Transverse colon (tissue), 4 donors: ENCODE measurements at regions not wholly inside any gene's neighbourhood (a gene's known extent, or its start where the extent isn't known, plus 50 kb on each side); places are given as distances from the start of the nearest gene placed in this dataset.

Experiments
- DNase-seq: peaks from one replicate; pipeline ENCODE4 v3.0.0-alpha.2; 2019
- H3K27ac ChIP-seq, 4 donors: fragments of 200-600 bp; sonication (generic); 2 replicates each; pipeline ENCODE4 v1.5.1; 2016 to 2018; ENCODE audit warnings: inconsistent platforms in 4 of 4
- H3K27me3 ChIP-seq: fragments of 200-600 bp; sonication (generic); 2 replicates; pipeline ENCODE4 v1.5.1; 2017; ENCODE audit warnings: inconsistent platforms
- H3K36me3 ChIP-seq, 4 donors: fragments of 200-600 bp; sonication (generic); 2 replicates each; pipeline ENCODE4 v1.5.1; 2017 to 2019; ENCODE audit warnings: inconsistent platforms in 4 of 4
- H3K4me1 ChIP-seq, 4 donors: fragments of 200-600 bp; sonication (generic); 2 replicates each; pipeline ENCODE4 v1.5.1; 2017 to 2020; ENCODE audit warnings: inconsistent platforms in 4 of 4
- H3K4me3 ChIP-seq, 4 donors: fragments of 200-600 bp; sonication (generic); 1 replicate in 1 of 4; 2 replicates in 3 of 4; pipeline versions ENCODE4 v1.5.1 to v1.6.1; 2017 to 2019; ENCODE audit warnings: inconsistent platforms in 4 of 4
- H3K9me3 ChIP-seq, 2 donors: fragments of 200-600 bp; sonication (generic); 2 replicates each; pipeline ENCODE4 v1.5.1; 2017 to 2019; ENCODE audit warnings: inconsistent platforms in 2 of 2
- CTCF ChIP-seq, 5 experiments: fragments of 200-600 bp in 3 of 5; fragments of 450-650 bp in 2 of 5; sonication (generic) in 3 of 5; IDR thresholded peaks; 1 replicate in 2 of 5; 2 replicates in 3 of 5; pipeline ENCODE4 v1.5.1; 2016 to 2017; ENCODE audit warnings: antibody characterized with exemption in 5 of 5, inconsistent platforms in 3 of 5, mild to moderate bottlenecking in 2 of 5, moderate library complexity in 1 of 5
- EP300 ChIP-seq: sonication (generic); formaldehyde crosslinking; IDR thresholded peaks from one replicate; pipeline ENCODE4 v1.6.1; 2017; ENCODE audit warnings: antibody characterized with exemption, low read depth
- POLR2A ChIP-seq: fragments of 450-650 bp; IDR thresholded peaks from one replicate; pipeline ENCODE4 v1.6.1; 2016; ENCODE audit warnings: antibody characterized with exemption, mild to moderate bottlenecking, moderate library complexity
- POLR2AphosphoS5 ChIP-seq, 3 donors: sonication (generic); formaldehyde crosslinking; IDR thresholded peaks; one replicate each; pipeline ENCODE4 v1.6.1; 2016; ENCODE audit warnings: antibody characterized with exemption in 3 of 3
- WGBS, 2 donors: methylation state at CpG; one replicate each; pipeline ENCODE4 v1.1.5; 2018; ENCODE audit warnings: low coverage in 1 of 2; 5-methylcytosine and 5-hydroxymethylcytosine counted together
- in situ Hi-C, 4 donors: fragments of 200-750 bp; cut with MboI; loops; one replicate each; pipeline versions ENCODE4 v1.15.0 to v1.15.1; 2017; ENCODE audit warnings: low sequenced_read_pairs in 3 of 4, low pct_ligation_motif_present in 1 of 4, low pct_unique_long_range_greater_than_20kb in 1 of 4
- intact Hi-C: fragments of 100-400 bp; cut with DNase I; formaldehyde crosslinking; loops from one replicate; pipeline ENCODE4 v1.15.1; 2023; ENCODE audit warnings: low total_unique reads

- no peak overlapping the region for H3K27ac ChIP-seq
- no peaks in the 10 kb centered on the region for H3K27me3 ChIP-seq
Observed at GRCh38 chr6:106770663-106771062, 141.3 kb downstream of the QRSL1 start.

GRCh38 chr6:106770081-106770480, 140.7 kb downstream of the QRSL1 start:
- no peak overlapping the region for H3K27ac ChIP-seq
- H3K36me3 ChIP-seq = no peaks in the 10 kb centered on the region
- no peaks in the 10 kb centered on the region for H3K4me1 ChIP-seq
- in situ Hi-C loops (no loop called here), intact Hi-C loops (no loop called here)
- H3K4me3 ChIP-seq = no peak overlapping the region
- peaks cover 12 to 18% of the 10 kb centered on the region in 2 donors for H3K9me3 ChIP-seq
- no peaks in the 10 kb centered on the region for H3K27me3 ChIP-seq
- DNase-seq = no peak
- TF ChIP-seq EP300 = no peak
- no peak for TF ChIP-seq CTCF (IDR thresholded peaks at IDR 0.05)
- TF ChIP-seq POLR2AphosphoS5 (IDR thresholded peaks at IDR 0.05) = no peak
- no peak for TF ChIP-seq POLR2A
- 73 to 88% methylated on average over 1 of the region's 1 CpG for WGBS, 2 donors

More at GRCh38 chr6:106770663-106771062, 141.3 kb downstream of the QRSL1 start:
- 76 to 100% methylated on average over 1 of the region's 1 CpG for WGBS, 2 donors
- no peak overlapping the region for H3K4me3 ChIP-seq
- no peaks in the 10 kb centered on the region for H3K36me3 ChIP-seq
- DNase-seq = no peak
- in situ Hi-C loops (no loop called here), intact Hi-C loops (no loop called here)
- TF ChIP-seq CTCF (IDR thresholded peaks at IDR 0.05) (no peak), EP300 (no peak), POLR2AphosphoS5 (IDR thresholded peaks at IDR 0.05) (no peak), POLR2A (no peak)
- no peaks in the 10 kb centered on the region for H3K4me1 ChIP-seq
- H3K9me3 ChIP-seq = peaks cover 12 to 18% of the 10 kb centered on the region in 2 donors

GRCh38 chr6:106767271-106767670, 137.9 kb downstream of the QRSL1 start:
- WGBS, 2 donors = 100% methylated on average over 1 of the region's 1 CpG; no CpG with 5 or more reads in 1 of the 2 donors
- H3K27ac ChIP-seq = no peak overlapping the region
- intact Hi-C loops (no loop called here), in situ Hi-C loops (no loop called here)
- DNase-seq = no peak
- TF ChIP-seq CTCF (IDR thresholded peaks at IDR 0.05) (no peak), EP300 (no peak)
- H3K4me3 ChIP-seq = no peak overlapping the region
- H3K4me1 ChIP-seq = no peaks in the 10 kb centered on the region
- no peaks in the 10 kb centered on the region for H3K27me3 ChIP-seq
- H3K36me3 ChIP-seq = no peaks in the 10 kb centered on the region
- H3K9me3 ChIP-seq = peaks cover 12 to 18% of the 10 kb centered on the region in 2 donors

- in situ Hi-C loops = no loop called here
- 83 to 87% methylated on average over 3 to 4 of the region's 4 CpGs for WGBS, 2 donors
- no peaks in the 10 kb centered on the region for H3K4me1 ChIP-seq
Observed at GRCh38 chr6:106766201-106766600, 136.8 kb downstream of the QRSL1 start.

GRCh38 chr6:106765496-106765895, 136.1 kb downstream of the QRSL1 start:
- Histone ChIP-seq H3K4me3 (no peak overlapping the region), H3K4me1 (no peaks in the 10 kb centered on the region), H3K36me3 (no peaks in the 10 kb centered on the region), H3K27ac (no peak overlapping the region), H3K9me3 (peaks cover 11 to 13% of the 10 kb centered on the region in 2 donors), H3K27me3 (no peaks in the 10 kb centered on the region)
- DNase-seq = no peak
- in situ Hi-C loops = no loop called here
- intact Hi-C loops = no loop called here
- 90 to 91% methylated on average over 2 of the region's 2 CpGs for WGBS, 2 donors
- no peak for TF ChIP-seq POLR2AphosphoS5 (IDR thresholded peaks at IDR 0.05)
- no peak for TF ChIP-seq CTCF (IDR thresholded peaks at IDR 0.05)

More at GRCh38 chr6:106766201-106766600, 136.8 kb downstream of the QRSL1 start:
- Histone ChIP-seq H3K9me3 (peaks cover 12 to 18% of the 10 kb centered on the region in 2 donors), H3K27me3 (no peaks in the 10 kb centered on the region), H3K27ac (no peak overlapping the region), H3K36me3 (no peaks in the 10 kb centered on the region), H3K4me3 (no peak overlapping the region)
- no peak for DNase-seq
- intact Hi-C loops = no loop called here
- no peak for TF ChIP-seq POLR2AphosphoS5 (IDR thresholded peaks at IDR 0.05)
- TF ChIP-seq EP300 = no peak
- no peak for TF ChIP-seq POLR2A
